NCI-H2171 (cell line): ENCODE measurements at regions not wholly inside any gene's neighbourhood (a gene's known extent, or its start where the extent isn't known, plus 50 kb on each side); places are given as distances from the start of the nearest gene placed in this dataset.
"Not testable (repeated sequence)": the region's sequence is repeated elsewhere in the genome, so short reads cannot be mapped to it uniquely, and the experiment has no call there.

Experiments
- DNase-seq: peaks from one replicate; lab custom pipeline; 2025; lab: John Stamatoyannopoulos, UW

DNA sequence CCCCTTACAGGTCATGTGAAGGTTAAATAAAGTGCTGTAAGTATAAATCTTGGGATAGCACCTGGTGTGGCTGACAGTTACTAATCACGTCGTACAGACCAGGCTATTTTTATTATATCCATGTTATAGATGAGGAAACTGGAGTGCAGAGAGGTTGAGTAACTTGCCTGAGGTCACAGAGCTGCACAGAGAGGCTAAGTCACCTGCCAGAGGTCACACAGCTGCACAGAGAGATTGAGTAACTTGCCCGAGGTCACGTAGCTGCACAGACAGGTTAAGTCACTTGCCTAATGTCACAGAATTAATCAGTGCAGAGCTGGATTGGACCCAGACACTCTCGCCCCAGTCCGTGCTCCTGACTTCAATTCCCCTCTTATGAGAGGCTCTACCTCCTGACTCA, 171.5 kb downstream of the NUP210 start:
- no peak for DNase-seq

DNA sequence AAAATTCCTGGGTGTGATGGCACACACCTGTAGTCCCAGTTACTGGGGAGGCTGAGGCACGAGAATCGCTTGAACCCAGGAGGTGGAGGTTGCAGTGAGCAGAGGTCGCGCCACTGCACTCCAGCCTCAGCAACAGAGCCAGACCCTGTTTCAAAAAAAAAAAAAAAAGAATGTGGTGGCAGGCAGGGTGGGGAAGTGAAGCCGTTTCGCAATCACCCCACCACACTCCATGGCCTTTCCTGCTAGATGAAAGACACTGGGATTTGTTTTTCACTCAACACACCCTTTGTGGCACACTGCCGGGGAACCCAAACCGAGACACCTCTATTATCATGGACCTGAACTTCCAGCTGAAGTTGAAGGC, 172.4 kb upstream of the IQSEC1 start:
- DNase-seq = no peak

DNA sequence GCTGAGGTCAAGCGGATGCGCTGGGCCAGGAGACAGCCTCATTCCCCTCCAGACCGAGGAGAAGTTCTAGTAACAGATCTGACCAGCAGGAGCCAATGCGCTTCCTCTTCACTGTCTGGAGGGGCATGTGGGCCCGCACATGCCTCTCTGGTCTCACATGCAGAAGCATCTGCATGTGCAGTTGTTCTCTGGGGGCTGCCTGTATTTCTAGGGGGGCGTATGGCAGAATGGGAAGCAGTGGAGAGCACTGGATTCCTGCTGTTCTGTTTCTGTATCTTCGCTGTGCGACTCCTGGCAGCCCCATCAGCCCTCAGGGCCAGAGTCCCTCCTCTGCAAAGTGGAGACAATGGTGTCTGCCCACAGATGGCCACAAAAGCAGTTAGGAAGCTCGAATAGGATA, 170.4 kb upstream of the IQSEC1 start:
- no peak for DNase-seq

DNA sequence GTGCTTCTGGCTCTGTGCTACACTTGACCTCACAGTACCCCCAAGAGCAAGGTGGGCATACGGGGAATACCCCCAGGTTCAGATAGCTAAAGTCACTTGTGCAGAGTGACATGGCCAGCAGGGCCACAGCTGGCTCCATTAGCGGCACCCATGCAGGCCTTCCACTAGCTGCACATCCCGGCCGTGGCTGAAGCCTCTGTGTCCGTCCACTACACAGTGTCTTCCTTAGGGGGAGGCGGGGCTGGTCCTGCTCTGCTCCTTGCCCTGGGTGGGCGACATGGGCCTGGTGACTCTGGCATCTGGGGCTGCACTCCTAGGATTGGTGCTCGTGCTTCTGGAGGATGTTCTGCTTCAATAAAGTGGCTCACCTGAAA, 169.1 kb upstream of the IQSEC1 start:
- DNase-seq = no peak

DNA sequence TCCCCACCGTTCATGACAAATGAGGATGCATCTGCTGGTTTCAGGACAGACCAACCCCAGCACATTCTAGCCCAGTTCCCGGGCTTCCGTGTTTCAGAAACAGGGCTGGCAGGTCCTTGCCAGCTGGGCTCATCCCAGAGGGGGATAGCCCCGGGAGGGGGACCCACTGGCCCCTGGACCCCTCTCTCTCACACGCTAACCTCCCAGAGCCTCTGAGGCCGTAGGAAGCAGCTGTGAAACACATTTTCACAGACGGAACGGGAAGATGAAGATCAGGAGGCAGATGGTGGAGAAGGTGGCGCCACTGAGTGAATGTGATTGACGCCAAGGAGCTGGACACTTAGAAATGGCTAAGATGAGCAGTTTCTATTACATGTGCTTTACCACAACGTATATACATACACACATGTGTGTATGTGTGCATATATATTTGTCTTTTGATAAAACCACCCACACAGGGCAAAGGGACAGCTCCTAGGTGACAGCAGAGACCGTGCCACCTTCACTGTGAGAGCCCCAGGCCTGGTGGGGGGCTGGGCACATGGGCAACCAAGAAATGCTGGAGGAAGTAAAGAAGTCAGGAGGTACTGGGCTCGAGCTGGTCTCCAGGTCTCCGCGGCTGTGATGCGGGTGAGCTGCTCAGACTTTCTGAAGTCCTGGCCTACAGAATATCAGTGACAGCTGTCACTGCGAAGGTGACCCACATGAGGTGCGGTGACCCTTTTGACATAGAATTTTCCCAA, 168.6 kb upstream of the IQSEC1 start:
- no peak for DNase-seq

DNA sequence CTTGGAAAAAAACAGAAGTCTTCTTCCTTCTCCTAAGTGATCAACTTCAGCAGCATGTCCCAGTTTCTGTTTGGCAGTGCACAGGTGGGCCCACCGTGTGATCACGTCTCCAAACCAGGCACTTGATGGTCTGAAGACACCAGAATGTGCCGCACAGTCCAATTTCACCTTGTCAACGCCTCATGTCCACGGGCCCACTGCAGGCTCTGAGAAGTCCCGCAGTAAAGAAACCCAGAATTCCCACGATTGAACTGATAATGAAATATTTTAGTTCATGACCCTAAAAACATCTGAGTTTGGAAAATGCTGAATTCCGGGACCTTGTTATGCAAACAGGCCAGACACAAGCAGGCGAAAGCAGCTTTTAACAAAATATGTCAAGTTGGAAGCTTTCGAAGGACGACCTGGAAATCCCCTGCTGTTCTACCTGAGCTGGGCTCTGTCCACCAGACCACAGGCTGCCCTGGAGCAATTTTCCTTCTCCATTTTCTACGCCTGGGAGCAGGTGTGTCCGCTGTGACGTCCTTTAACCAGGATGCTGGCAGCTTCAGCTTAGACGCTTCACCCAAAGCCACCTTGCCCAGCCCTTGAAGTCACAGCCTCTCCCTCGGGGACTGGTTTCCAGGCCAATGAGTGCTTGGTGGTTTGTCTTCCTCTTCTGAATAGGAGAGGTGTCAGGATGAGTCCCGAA, 167.8 kb upstream of the IQSEC1 start:
- no peak for DNase-seq

DNA sequence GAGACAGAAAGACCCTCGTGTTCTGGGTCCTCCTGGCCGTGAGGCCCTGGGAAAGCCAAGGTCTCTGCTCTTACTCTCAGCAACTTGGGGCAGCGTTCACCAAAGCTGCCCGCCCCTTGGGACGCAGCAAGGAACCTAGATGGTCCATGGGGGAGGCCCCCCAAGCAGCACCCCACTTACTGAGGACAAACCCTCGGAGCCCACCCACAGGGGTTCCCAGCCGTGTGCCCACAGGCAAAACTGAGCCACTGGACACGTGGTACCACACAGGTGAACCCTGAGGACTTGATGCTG, 166.2 kb upstream of the IQSEC1 start:
- DNase-seq = no peak

DNA sequence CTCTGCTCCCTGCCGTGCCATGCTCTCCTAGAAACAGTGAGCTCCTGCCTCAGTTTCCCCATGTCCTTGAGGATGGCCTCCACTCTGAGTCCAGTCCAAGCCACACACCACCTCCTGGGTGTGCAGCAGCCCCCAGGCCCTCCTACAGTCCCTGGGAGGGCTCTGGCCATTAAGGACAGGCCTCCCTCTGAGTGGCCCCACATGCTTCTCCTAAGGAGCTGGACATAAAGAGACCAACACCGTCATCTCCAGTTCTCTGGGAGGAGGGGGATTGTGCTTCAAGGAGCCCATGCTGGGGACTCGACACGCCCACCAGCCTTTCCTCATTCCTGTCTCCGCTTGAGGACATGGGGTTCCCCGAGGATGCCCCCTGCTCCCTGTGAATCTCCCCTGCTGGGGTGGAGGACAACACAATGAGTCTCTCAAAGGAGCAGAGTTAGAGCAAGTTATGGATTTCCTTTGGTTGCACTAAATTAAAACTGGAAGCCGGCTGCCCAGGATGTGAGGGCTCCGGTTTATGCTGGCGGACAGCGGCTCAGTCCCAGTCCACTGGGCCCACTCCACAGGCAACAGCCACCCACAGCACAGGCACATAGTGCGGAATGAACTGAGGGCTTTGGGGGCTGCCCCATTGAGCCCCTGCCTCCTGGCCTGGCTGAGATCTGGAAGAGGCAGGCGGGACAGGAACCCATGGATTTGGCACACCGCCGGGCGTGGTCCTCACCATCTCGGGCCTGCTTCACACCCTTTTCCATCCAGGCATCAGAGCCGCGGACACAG, 165.6 kb upstream of the IQSEC1 start:
- no peak for DNase-seq

DNA sequence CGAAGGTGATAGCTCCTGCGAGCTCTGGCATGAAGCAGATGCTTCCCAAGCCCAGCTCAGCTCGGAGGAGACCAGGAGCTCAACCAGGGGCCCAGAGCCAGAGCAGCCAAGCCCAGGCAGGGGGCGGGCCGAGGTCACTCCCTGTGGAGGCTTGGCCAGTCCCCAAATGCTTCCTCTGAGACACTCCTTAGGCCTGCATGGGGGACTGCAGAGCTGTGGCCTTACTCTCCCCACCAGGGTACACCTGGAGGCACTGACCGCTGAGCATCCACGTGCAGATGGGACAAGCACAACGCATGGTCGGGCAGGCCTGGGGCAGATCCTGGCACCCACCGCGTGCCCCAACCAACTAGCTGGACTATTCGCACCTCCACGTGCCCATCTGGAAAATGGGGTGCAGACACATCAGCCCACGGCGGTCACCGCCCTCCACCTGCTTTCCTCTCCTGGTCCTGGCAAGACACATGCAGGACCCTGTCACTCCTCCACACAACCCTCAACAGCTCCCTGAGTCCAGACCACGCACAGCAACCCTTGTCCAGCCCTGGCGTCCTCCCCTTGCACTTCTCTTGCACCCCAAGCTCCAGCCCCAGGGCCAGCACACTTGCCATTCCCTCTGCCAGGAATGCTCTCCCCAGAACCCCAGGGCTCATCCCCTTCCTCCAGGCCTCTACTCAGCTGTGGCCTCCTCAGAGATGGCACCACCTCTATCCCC, 164.7 kb upstream of the IQSEC1 start:
- DNase-seq = no peak

DNA sequence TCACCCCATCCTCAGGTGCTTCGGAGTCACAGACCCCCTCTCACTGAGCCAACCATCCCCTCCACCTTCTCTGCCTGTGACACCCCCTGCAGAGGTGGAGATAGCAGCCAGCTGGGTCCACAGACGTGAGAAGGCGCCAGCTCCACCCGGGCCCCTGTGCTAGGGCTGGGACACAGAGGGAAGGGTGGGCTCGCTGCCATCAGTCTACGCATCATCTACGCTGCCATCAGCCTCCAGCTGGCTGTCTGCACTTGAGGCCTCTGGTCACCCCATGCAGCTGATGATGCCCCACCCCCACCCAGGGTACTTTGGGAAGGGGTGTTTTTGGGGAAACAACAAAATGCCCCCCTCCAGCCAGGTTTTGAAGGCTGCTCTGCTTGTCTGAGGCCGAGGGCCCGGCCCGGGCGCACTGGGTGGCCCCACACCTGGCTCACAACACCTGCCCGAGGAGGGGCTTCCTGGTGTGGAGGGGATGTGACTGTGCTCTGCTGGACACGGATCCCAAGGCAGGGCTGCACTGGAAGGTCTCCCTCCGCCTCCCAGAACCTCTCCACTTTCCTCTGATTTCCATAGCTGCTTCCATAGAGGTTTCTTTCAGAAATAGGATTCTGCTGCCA, 163.4 kb upstream of the IQSEC1 start:
- no peak for DNase-seq

DNA sequence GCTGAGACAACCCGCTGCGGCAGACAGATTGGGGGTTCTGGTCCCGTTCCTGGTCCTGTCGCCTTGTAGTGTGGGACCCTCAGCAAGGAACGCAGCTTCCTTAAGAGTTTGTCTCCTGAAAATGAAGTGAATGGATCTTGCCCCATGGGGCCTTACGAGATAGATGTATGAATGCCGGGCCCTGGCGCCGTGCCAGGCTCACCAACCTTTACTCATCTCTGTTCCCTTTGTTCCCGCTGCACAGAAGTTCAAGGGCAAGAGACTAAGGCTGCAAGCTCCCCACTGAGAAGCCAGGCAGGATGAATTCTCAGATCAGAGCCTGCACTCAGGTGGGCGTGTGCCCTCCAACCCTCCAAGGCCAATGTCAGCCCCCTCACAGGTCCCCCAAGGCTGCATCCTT, 162.7 kb upstream of the IQSEC1 start:
- no peak for DNase-seq

DNA sequence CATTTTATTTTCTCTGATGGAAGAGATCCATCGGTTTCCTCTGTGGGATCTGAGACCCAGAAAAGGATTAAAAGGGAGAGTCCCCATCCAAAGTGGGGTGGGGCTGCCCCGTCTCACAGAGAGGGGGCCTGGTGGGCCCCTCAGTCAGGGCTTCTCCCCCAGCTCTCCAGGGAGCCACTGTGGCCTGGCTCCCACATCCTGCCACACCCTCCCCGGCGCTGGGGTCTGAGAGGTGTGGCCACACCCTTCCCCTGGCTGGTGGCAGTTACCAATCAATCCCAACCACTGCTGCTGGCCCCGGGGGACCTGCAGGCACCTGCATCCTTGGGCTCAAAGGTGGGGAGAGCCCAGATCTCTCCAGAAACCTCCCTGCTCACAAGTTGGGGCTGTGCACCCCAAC, 161.8 kb upstream of the IQSEC1 start:
- DNase-seq = no peak

DNA sequence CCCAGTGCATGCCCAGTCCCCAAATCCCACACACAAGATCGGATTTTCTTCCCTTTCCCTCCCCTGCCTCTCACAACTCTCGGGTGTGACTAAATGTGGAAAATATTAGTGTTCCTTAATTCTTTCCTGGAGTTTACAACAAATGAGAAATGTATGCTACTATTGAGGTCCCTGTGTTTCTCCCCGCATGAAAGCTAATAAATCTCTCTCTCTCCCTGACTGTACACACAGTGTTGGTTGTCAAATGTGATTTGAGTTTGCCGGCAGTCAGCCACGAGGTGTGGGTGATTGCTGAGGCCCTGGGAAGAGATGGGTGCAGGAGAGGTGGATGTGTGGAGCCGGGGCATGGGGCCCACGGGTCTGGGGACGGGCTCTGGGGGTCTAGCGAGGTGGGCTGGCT, 161.4 kb upstream of the IQSEC1 start:
- no peak for DNase-seq

DNA sequence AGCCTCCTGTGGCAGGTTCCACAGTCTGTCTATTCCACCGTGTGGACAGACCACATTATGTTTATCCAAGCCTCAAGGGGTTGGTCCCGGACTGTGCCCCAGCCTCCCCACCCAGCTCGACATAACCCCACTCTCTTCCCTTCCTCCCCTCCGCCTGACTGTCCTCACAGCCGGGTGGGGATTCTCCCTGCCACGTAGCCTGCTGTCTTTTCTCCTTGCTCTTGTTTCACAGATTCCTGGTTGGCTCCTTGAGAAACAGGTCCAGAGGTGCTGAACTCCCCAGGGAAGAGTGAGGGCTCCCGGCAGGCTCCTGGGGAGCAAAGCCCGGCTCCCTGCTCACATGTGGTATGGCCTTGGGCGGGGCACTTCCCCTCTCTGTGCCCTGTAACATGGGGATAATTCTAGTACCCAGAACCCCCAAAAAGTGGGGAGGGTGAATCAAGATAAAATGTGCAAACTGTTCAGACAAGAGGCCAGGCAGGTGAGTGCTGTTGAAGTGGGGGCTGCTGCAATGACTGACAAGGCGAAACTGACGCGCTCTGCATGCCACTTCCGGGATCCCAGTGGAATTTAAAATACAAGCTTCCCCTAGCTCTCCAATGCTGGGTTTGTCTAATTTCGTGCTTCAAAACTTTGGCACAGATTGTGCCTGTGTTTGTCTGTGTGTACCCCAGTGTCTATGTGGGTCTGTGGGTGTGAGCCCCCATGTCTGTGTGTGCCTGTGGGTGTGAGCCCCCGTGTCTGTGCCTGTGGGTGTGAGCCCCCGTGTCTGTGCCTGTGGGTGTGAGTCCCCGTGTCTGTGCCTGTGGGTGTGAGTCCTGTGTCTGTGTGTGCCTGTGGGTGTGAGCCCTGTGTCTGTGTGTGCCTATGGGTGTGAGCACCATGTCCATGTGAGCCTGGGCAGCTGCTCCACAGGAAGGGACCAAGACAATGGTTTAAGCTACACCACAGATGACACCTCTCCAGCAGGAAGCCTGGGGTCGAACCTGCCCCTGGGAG, 160.6 kb upstream of the IQSEC1 start:
- DNase-seq = no peak

DNA sequence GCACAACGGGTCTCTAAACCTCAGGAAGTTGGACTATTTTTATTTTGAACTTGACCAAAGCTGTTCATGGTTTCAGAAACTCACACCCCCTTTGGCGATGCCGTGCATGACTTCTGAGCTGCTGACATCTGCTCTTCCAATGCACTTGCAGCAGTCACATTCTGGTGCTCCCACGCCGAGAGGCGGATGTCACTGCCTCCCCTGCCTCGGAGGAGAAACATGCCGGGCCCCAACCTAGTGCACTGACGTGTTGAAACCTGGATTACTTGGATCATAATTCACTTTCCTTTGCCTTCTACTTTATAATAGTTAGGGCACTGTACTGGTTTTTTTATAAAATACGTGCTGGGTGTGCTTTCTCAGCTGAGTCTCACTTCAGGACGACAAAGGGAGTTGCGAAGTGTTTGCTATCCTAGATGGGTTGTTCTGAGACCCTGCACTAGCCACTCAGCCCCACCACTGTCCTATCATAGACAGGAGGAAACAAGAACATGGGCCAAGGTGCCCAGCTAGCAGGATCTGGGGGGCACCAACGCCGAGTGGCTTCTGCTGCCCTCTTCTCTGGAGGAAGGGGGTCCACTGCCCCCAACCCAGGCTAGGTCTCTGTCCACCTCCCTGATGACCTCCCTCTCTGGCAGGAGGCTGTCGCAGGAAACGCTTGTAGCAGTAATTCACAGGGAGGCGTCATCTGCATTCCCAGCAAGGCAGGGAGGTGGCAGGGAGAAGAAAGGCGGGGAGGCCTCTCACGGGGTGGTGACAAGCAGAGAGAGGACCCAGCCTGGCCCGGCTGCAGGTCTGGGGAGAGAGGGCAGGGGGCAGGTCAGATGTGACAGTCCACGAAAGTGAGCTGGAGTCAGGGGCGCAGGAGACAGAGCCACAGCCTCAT, 158.8 kb upstream of the IQSEC1 start:
- DNase-seq = no peak

DNA sequence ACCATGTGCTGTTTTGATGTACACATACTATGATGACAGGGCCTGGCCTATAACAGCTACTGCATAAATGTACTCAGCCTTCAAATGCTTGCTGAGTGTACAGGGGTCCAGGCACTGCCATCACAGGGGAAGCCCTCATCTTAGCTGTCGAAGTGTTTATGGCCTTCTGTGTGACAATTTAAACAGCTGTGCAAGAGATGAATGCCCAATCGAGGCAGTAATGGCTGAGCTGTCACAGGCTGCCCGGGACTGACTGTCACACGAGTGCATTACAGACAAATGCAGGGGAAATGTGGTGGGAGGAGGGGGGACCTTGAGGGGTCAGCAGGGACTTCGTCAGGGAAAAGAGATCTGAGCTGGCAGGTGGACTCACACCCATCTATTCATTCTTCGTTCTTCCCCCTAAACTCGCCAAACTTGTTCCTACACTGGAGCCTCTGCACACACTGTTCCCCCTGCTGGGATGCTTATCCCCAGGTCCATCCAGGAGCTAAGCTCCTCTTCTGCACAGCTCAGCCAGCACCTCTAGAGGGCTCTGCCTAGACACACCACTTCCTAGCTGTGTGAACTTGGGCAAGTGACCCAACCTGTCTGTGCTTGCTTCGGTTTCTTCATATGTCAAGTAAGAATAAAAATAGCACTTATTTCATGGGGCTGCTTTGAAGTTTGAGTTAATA, 156.2 kb upstream of the IQSEC1 start:
- no peak for DNase-seq

DNA sequence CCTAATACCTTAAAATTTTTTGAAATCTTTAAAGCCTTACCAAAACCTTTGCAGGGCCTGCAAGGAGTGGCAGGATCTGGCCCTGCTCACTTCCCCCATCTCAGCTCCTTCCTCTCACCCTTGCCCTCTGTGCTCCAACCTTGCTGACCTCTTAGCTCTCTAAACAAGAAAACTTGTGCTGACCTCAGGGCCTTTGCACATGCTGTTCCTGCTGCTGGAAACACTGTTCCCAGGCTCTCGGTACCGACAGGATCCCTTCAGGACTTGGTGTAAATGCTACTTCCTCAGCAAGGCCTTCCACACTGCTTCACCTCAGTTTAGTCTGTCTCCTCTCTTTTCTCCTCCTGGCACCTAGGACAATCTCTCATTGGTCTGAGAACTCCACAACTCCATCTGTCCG, 155.4 kb upstream of the IQSEC1 start:
- no peak for DNase-seq

DNA sequence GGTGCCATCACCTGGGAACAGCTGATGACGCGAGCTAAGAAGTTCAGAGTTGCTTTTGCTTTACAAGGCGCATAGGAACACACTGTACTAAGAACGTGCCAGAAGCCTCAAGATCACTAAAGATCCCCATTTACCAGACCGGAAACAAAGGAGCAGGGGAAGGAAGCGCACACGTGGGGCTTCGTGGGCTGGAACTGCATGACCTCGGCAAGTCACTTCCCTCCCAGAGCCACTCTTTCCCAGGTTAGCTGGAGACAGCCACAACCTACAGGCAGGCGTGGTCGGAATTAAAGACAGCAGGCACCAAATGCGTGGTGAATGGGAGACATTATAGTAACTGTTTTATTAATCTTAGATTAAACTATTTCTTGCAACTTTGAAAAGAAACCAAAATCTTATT, 154.9 kb upstream of the IQSEC1 start:
- not testable (repeated sequence) for DNase-seq

DNA sequence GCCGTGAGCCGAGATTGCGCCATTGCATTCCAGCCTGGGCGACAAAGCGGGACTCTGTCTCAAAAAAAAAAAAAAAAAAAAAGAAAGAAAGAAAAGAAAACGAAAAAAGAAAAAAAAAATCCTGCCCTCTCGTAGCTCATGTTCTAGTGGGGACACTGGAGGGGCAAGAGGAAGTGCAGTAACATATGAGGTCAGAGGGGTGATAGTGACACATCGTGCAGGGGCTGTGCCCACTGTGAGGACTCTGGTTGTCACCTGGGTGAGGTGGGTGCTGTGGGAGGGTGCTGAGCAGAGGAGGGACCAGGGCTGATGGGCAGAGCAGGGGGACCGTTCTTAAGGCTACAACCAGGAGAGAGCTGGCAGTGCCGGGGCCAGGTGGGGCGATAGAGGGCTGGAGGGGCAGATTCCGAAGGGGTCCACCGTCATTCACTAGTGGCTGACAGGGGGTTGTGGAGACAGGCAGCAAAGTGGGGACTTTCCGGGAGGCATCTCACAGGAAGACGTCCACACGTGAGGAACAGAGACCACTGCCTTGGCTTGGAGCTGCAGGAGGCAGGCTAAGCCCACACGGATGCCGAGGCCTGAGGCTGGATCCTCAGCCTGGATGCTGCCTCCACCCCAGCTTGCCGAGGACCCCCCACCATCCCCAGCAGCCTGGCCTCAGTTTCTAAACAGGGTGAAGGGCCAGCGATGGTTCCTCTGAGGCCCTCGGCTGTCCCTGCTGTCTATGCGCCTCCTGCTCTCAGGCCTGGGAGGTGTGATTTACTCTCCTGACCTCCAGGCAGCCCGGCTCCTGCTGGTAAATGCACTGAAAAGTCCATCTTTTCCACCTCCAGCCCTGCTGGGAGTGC, 154.3 kb upstream of the IQSEC1 start:
- DNase-seq = no peak
